ENCODE measurements at regions not wholly inside any gene's neighbourhood (a gene's known extent, or its start where the extent isn't known, plus 50 kb on each side); places are given as distances from the start of the nearest gene placed in this dataset.

DNA sequence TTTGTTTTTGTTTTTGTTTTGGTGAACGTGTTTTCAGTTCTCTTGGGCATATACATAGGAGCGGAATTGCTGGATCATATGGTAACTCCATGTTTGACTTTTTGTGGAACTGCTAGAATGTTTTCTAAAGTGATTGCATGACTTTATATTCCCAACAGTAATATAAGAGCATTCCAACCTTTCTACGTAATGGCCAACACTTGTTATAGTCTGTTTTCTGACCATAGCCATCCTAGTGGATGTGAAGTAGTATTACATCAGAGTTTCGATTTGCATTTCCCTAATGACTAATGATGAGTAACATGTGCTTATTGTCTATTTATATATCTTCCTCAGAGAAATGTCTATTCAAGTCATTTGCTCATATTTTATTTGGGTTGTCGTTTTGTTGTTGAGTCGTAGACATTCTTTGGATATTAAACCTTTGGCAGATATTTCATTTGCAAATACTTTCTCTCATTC lies 268.7 kb downstream of the AEBP2 start:
- no peak overlapping the region for H3K14ac ChIP-seq (ENCODE audit: low read length)
- H3K79me1 ChIP-seq (ENCODE audit: low read depth, low read length): no peaks in the 10 kb centered on the region
- no peak overlapping the region for H3K4ac ChIP-seq (ENCODE audit: low read length)
- no peak overlapping the region for H3K4me3 ChIP-seq (ENCODE audit: low read length in 2 of 2)
- no peak overlapping the region for H4K91ac ChIP-seq (ENCODE audit: low read depth, low read length, poor library complexity)
- no peak overlapping the region for H3K4me2 ChIP-seq (ENCODE audit: insufficient read depth, low read length, poor library complexity, severe bottlenecking)
- H3K4me1 ChIP-seq (ENCODE audit: control insufficient read depth in 2 of 2, insufficient read depth in 1 of 2, low read depth in 1 of 2, low read length in 2 of 2): no peaks in the 10 kb centered on the region
- no peak overlapping the region for H2BK5ac ChIP-seq (ENCODE audit: low read length)
- no peak overlapping the region for H3K23ac ChIP-seq (ENCODE audit: low read depth, low read length, poor library complexity)
- H3K9me3 ChIP-seq (replicated peaks in 1 of 2; ENCODE audit: control insufficient read depth in 2 of 2, insufficient read depth in 1 of 2, low read depth in 1 of 2, low read length in 2 of 2): no peaks in the 10 kb centered on the region
- H3K27me3 ChIP-seq (ENCODE audit: control insufficient read depth in 3 of 3, insufficient read depth in 3 of 3, low read depth in 1 of 3, low read length in 3 of 3): no peaks in the 10 kb centered on the region
- no peak overlapping the region for H2AFZ ChIP-seq (ENCODE audit: low read length)
- no peaks in the 10 kb centered on the region for H3K36me3 ChIP-seq (replicated peaks in 1 of 2; ENCODE audit: control insufficient read depth in 2 of 2, insufficient read depth in 2 of 2, low read length in 2 of 2)
- no peak overlapping the region for H3K18ac ChIP-seq (ENCODE audit: low read length)
- H3K9ac ChIP-seq (ENCODE audit: low read depth, low read length, poor library complexity): no peak overlapping the region
- DNase-seq (ENCODE audit: low spot score): no peak
- no CpG with 5 or more reads among the region's 6 CpGs for WGBS, 2 donors (ENCODE audit: extremely low coverage in 2 of 2, insufficient read length in 2 of 2, insufficient replicate concordance in 1 of 2)
- H2BK15ac ChIP-seq (ENCODE audit: low read length): no peak overlapping the region
- H2AK5ac ChIP-seq (ENCODE audit: low read depth, low read length): no peak overlapping the region
- H2BK120ac ChIP-seq (ENCODE audit: low read depth, low read length): no peak overlapping the region
- H4K8ac ChIP-seq (ENCODE audit: low read depth, low read length): no peak overlapping the region
- H2BK12ac ChIP-seq (ENCODE audit: low read length): no peak overlapping the region
- no peak overlapping the region for H3K27ac ChIP-seq (replicated peaks; ENCODE audit: low read length)

DNA sequence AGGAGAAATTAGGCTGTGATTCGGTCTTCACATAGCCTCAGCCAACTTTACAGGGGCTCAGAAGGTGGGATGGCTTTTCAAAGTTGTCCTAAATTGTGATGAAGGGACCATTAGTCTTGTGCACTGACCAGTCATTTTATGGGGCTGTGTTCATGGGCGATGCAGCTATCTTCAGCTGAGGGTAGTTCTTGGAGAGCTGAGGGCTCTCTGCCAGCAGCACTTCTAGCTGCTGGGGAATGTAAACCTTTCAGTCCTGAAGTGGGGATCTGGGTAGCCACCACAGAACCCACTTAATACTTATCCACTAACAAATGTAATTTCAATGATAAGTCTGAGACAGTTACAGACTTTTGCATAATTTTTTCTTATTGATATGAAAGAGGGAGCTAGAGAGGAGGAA lies 270.6 kb downstream of the AEBP2 start:
- no peaks in the 10 kb centered on the region for H3K36me3 ChIP-seq (replicated peaks in 1 of 2; ENCODE audit: control insufficient read depth in 2 of 2, insufficient read depth in 2 of 2, low read length in 2 of 2)
- H2BK12ac ChIP-seq (ENCODE audit: low read length): no peak overlapping the region
- no peaks in the 10 kb centered on the region for H3K27me3 ChIP-seq (ENCODE audit: control insufficient read depth in 3 of 3, insufficient read depth in 3 of 3, low read depth in 1 of 3, low read length in 3 of 3)
- no CpG with 5 or more reads among the region's 2 CpGs for WGBS, 2 donors (ENCODE audit: extremely low coverage in 2 of 2, insufficient read length in 2 of 2, insufficient replicate concordance in 1 of 2)
- H3K4me2 ChIP-seq (ENCODE audit: insufficient read depth, low read length, poor library complexity, severe bottlenecking): no peak overlapping the region
- H2BK120ac ChIP-seq (ENCODE audit: low read depth, low read length): no peak overlapping the region
- DNase-seq (ENCODE audit: low spot score): no peak
- H3K9me3 ChIP-seq (replicated peaks in 1 of 2; ENCODE audit: control insufficient read depth in 2 of 2, insufficient read depth in 1 of 2, low read depth in 1 of 2, low read length in 2 of 2): no peaks in the 10 kb centered on the region
- H3K14ac ChIP-seq (ENCODE audit: low read length): no peak overlapping the region
- no peak overlapping the region for H4K8ac ChIP-seq (ENCODE audit: low read depth, low read length)
- H2BK15ac ChIP-seq (ENCODE audit: low read length): no peak overlapping the region
- no peak overlapping the region for H3K4ac ChIP-seq (ENCODE audit: low read length)
- H4K91ac ChIP-seq (ENCODE audit: low read depth, low read length, poor library complexity): no peak overlapping the region
- no peak overlapping the region for H3K9ac ChIP-seq (ENCODE audit: low read depth, low read length, poor library complexity)
- no peak overlapping the region for H2AFZ ChIP-seq (ENCODE audit: low read length)
- H2BK5ac ChIP-seq (ENCODE audit: low read length): no peak overlapping the region
- no peak overlapping the region for H3K18ac ChIP-seq (ENCODE audit: low read length)
- no peak overlapping the region for H3K27ac ChIP-seq (replicated peaks; ENCODE audit: low read length)
- no peaks in the 10 kb centered on the region for H3K79me1 ChIP-seq (ENCODE audit: low read depth, low read length)
- no peak overlapping the region for H3K4me3 ChIP-seq (ENCODE audit: low read length in 2 of 2)
- H2AK5ac ChIP-seq (ENCODE audit: low read depth, low read length): no peak overlapping the region
- H3K4me1 ChIP-seq (ENCODE audit: control insufficient read depth in 2 of 2, insufficient read depth in 1 of 2, low read depth in 1 of 2, low read length in 2 of 2): no peaks in the 10 kb centered on the region
- H3K23ac ChIP-seq (ENCODE audit: low read depth, low read length, poor library complexity): no peak overlapping the region

- Histone ChIP-seq H3K14ac (ENCODE audit: low read length) (no peak overlapping the region), H4K8ac (ENCODE audit: low read depth, low read length) (no peak overlapping the region), H2AK5ac (ENCODE audit: low read depth, low read length) (no peak overlapping the region), H3K4me3 (ENCODE audit: low read length in 2 of 2) (no peak overlapping the region), H3K36me3 (replicated peaks in 1 of 2; ENCODE audit: control insufficient read depth in 2 of 2, insufficient read depth in 2 of 2, low read length in 2 of 2) (no peaks in the 10 kb centered on the region), H3K23ac (ENCODE audit: low read depth, low read length, poor library complexity) (no peak overlapping the region), H3K79me1 (ENCODE audit: low read depth, low read length) (no peaks in the 10 kb centered on the region), H3K27ac (replicated peaks; ENCODE audit: low read length) (no peak overlapping the region), H3K4ac (ENCODE audit: low read length) (no peak overlapping the region), H2AFZ (ENCODE audit: low read length) (no peak overlapping the region), H3K9ac (ENCODE audit: low read depth, low read length, poor library complexity) (no peak overlapping the region), H2BK120ac (ENCODE audit: low read depth, low read length) (no peak overlapping the region), H2BK12ac (ENCODE audit: low read length) (no peak overlapping the region), H4K91ac (ENCODE audit: low read depth, low read length, poor library complexity) (no peak overlapping the region), H3K4me2 (ENCODE audit: insufficient read depth, low read length, poor library complexity, severe bottlenecking) (no peak overlapping the region), H3K18ac (ENCODE audit: low read length) (no peak overlapping the region), H3K27me3 (ENCODE audit: control insufficient read depth in 3 of 3, insufficient read depth in 3 of 3, low read depth in 1 of 3, low read length in 3 of 3) (no peaks in the 10 kb centered on the region), H2BK15ac (ENCODE audit: low read length) (no peak overlapping the region), H3K4me1 (ENCODE audit: control insufficient read depth in 2 of 2, insufficient read depth in 1 of 2, low read depth in 1 of 2, low read length in 2 of 2) (peaks cover 0 to 1% of the 10 kb centered on the region in 2 donors), H3K9me3 (replicated peaks in 1 of 2; ENCODE audit: control insufficient read depth in 2 of 2, insufficient read depth in 1 of 2, low read depth in 1 of 2, low read length in 2 of 2) (no peaks in the 10 kb centered on the region), H2BK5ac (ENCODE audit: low read length) (no peak overlapping the region)
- no CpG with 5 or more reads among the region's 7 CpGs for WGBS, 2 donors (ENCODE audit: extremely low coverage in 2 of 2, insufficient read length in 2 of 2, insufficient replicate concordance in 1 of 2)
- no peak for DNase-seq (ENCODE audit: low spot score)
These were observed 271.8 kb downstream of the AEBP2 start for GRCh38 chr12:19710811-19711793.

- Histone ChIP-seq H3K14ac (ENCODE audit: low read length) (no peak overlapping the region), H3K4ac (ENCODE audit: low read length) (no peak overlapping the region), H2AK5ac (ENCODE audit: low read depth, low read length) (no peak overlapping the region), H2BK5ac (ENCODE audit: low read length) (no peak overlapping the region), H3K9me3 (replicated peaks in 1 of 2; ENCODE audit: control insufficient read depth in 2 of 2, insufficient read depth in 1 of 2, low read depth in 1 of 2, low read length in 2 of 2) (no peaks in the 10 kb centered on the region), H2AFZ (ENCODE audit: low read length) (no peak overlapping the region), H3K4me2 (ENCODE audit: insufficient read depth, low read length, poor library complexity, severe bottlenecking) (no peak overlapping the region), H3K27me3 (ENCODE audit: control insufficient read depth in 3 of 3, insufficient read depth in 3 of 3, low read depth in 1 of 3, low read length in 3 of 3) (no peaks in the 10 kb centered on the region), H3K27ac (replicated peaks; ENCODE audit: low read length) (no peak overlapping the region), H3K79me1 (ENCODE audit: low read depth, low read length) (no peaks in the 10 kb centered on the region), H2BK12ac (ENCODE audit: low read length) (no peak overlapping the region), H3K4me3 (ENCODE audit: low read length in 2 of 2) (no peak overlapping the region), H3K36me3 (replicated peaks in 1 of 2; ENCODE audit: control insufficient read depth in 2 of 2, insufficient read depth in 2 of 2, low read length in 2 of 2) (no peaks in the 10 kb centered on the region), H3K18ac (ENCODE audit: low read length) (no peak overlapping the region), H3K9ac (ENCODE audit: low read depth, low read length, poor library complexity) (no peak overlapping the region), H3K4me1 (ENCODE audit: control insufficient read depth in 2 of 2, insufficient read depth in 1 of 2, low read depth in 1 of 2, low read length in 2 of 2) (peaks cover 0 to 1% of the 10 kb centered on the region in 2 donors), H4K8ac (ENCODE audit: low read depth, low read length) (no peak overlapping the region), H3K23ac (ENCODE audit: low read depth, low read length, poor library complexity) (no peak overlapping the region), H2BK120ac (ENCODE audit: low read depth, low read length) (no peak overlapping the region), H2BK15ac (ENCODE audit: low read length) (no peak overlapping the region), H4K91ac (ENCODE audit: low read depth, low read length, poor library complexity) (no peak overlapping the region)
- no peak for DNase-seq (ENCODE audit: low spot score)
- WGBS, 2 donors (ENCODE audit: extremely low coverage in 2 of 2, insufficient read length in 2 of 2, insufficient replicate concordance in 1 of 2): no CpG with 5 or more reads among the region's 4 CpGs
These were observed 272.7 kb downstream of the AEBP2 start for GRCh38 chr12:19712041-19712440.
